Jurkat, Clone E6-1 (cell line): ENCODE measurements at regions not wholly inside any gene's neighbourhood (a gene's known extent, or its start where the extent isn't known, plus 50 kb on each side); places are given as distances from the start of the nearest gene placed in this dataset.

Source experiments
- DNase-seq: peaks from one replicate; pipeline ENCODE4 v3.0.0-alpha.2; 2011; ENCODE audit warnings: low read depth, low spot score
- H3K4me3 ChIP-seq: 2 replicates; pipeline ENCODE4 v1.5.1; 2011; ENCODE audit warnings: mild to moderate bottlenecking, low read length, control low read depth, moderate library complexity

GRCh38 chr1:103191327-103191726, 83.0 kb upstream of the COL11A1 start:
- no peak for DNase-seq
- H3K4me3 ChIP-seq = no peak overlapping the region

GRCh38 chr1:103190766-103191165, 82.4 kb upstream of the COL11A1 start:
- no peak for DNase-seq
- H3K4me3 ChIP-seq = no peak overlapping the region

- DNase-seq = no peak
These were observed 79.4 kb upstream of the COL11A1 start for GRCh38 chr1:103187673-103188072.

GRCh38 chr1:103180660-103181059, 72.3 kb upstream of the COL11A1 start:
- no peak overlapping the region for H3K4me3 ChIP-seq
- DNase-seq = no peak

More at GRCh38 chr1:103187673-103188072, 79.4 kb upstream of the COL11A1 start:
- no peak overlapping the region for H3K4me3 ChIP-seq

GRCh38 chr1:103177108-103177775, 68.9 kb upstream of the COL11A1 start:
- no peak overlapping the region for H3K4me3 ChIP-seq
- DNase-seq = no peak

GRCh38 chr1:103171041-103171590, 62.8 kb upstream of the COL11A1 start:
- DNase-seq = no peak
- no peak overlapping the region for H3K4me3 ChIP-seq

GRCh38 chr1:103170609-103171008, 62.3 kb upstream of the COL11A1 start:
- no peak overlapping the region for H3K4me3 ChIP-seq
- DNase-seq = no peak

GRCh38 chr1:103162360-103162759, 54.0 kb upstream of the COL11A1 start:
- H3K4me3 ChIP-seq = no peak overlapping the region
- DNase-seq = no peak

- no peak for DNase-seq
- no peak overlapping the region for H3K4me3 ChIP-seq
These were observed 52.0 kb upstream of the COL11A1 start for GRCh38 chr1:103160281-103160680.
